IMR-90 (cell line): ENCODE measurements at regions not wholly inside any gene's neighbourhood (a gene's known extent, or its start where the extent isn't known, plus 50 kb on each side); places are given as distances from the start of the nearest gene placed in this dataset.

Experiments used
- CTCF ChIP-seq: conservative IDR thresholded peaks from 2 replicates; pipeline ENCODE4 v1.5.1; 2012; ENCODE audit warnings: mild to moderate bottlenecking, low read depth, low read length, improper control_type of control experiment
- ELK1 ChIP-seq: fragments of 150-350 bp; IDR thresholded peaks from 2 replicates; pipeline ENCODE4 v1.6.1; 2016; ENCODE audit warnings: low read depth, mild to moderate bottlenecking, low read length, moderate library complexity, borderline replicate concordance
- FOS ChIP-seq: fragments of 150-350 bp; IDR thresholded peaks from 2 replicates; pipeline ENCODE4 v1.6.1; 2016; ENCODE audit warnings: low read depth, low read length
- MAFK ChIP-seq: IDR thresholded peaks from 2 replicates; pipeline ENCODE4 v1.6.1; 2012; ENCODE audit warnings: low read depth, low read length, improper control_type of control experiment
- MXI1 ChIP-seq: IDR thresholded peaks from 2 replicates; pipeline ENCODE4 v1.6.1; 2012; ENCODE audit warnings: low read depth, mild to moderate bottlenecking, low read length, moderate library complexity, borderline replicate concordance
- POLR2A ChIP-seq: IDR thresholded peaks from 2 replicates; pipeline ENCODE4 v1.6.1; 2012; ENCODE audit warnings: mild to moderate bottlenecking, low read depth, low read length

- no peak for TF ChIP-seq POLR2A
- no peak for TF ChIP-seq CTCF
- no peak for TF ChIP-seq ELK1
- no peak for TF ChIP-seq MXI1
- TF ChIP-seq FOS = no peak
- no peak for TF ChIP-seq MAFK
These were observed 86.2 kb downstream of the ALG10B start for GRCh38 chr12:38402811-38403210.
